ENCODE measurements at regions not wholly inside any gene's neighbourhood (a gene's known extent, or its start where the extent isn't known, plus 50 kb on each side); places are given as distances from the start of the nearest gene placed in this dataset.
"Not testable (repeated sequence)": the region's sequence is repeated elsewhere in the genome, so short reads cannot be mapped to it uniquely, and the experiment has no call there.

DNA sequence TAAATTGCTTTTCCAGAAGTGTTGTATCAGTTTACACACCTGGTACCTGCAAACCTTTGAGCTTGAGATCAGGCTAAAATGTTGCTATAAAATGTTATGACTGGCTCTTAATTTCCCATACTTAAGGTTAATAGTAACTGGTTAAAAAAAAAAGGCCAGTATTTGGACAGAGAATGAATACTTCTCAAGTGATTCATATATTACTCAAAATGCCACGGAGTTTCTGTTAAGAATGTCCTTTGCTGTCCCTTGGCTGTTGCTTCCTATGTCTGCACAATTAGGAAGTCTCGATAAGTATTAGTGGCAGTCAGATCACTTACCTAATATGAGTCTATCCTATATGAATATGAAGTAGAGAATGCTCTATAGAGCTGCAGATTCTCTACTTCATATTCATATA, 232.2 kb upstream of the IGFBP7 start:
- Histone ChIP-seq H3K36me3 (ENCODE audit: insufficient read depth, low read length) (no peaks in the 10 kb centered on the region), H3K9me2 (ENCODE audit: insufficient read depth, low read length) (no peaks in the 10 kb centered on the region), H3K4me2 (ENCODE audit: low read length) (no peak overlapping the region), H4K20me1 (ENCODE audit: insufficient read depth, low read length) (no peaks in the 10 kb centered on the region), H3K27ac (ENCODE audit: low read depth, low read length, poor library complexity, severe bottlenecking) (no peak overlapping the region), H3K9me3 (ENCODE audit: low read length) (no peaks in the 10 kb centered on the region), H2AFZ (ENCODE audit: low read length) (no peak overlapping the region), H3K79me2 (ENCODE audit: insufficient read depth, low read depth, low read length) (no peaks in the 10 kb centered on the region), H3K4me3 (ENCODE audit: low read depth, low read length, poor library complexity, severe bottlenecking) (no peak overlapping the region), H3K4me1 (ENCODE audit: insufficient read depth, low read length, poor library complexity, severe bottlenecking) (no peaks in the 10 kb centered on the region)
- ChIA-PET POLR2A (no interaction called here), CTCF (ENCODE audit: unreplicated experiment) (no interaction called here)
- no peak for DNase-seq (ENCODE audit: low spot score)
- intact Hi-C loops (cut with micrococcal nuclease; ENCODE audit: unreplicated experiment): no loop called here
- BruUV-seq (replicated peaks): no TSS peak
- TF ChIP-seq EZH2phosphoT487 (IDR thresholded peaks at IDR 0.05; ENCODE audit: borderline replicate concordance, low read depth, low read length) (no peak), CTCF (conservative IDR thresholded peaks at IDR 0.05; ENCODE audit: low read length) (no peak)

DNA sequence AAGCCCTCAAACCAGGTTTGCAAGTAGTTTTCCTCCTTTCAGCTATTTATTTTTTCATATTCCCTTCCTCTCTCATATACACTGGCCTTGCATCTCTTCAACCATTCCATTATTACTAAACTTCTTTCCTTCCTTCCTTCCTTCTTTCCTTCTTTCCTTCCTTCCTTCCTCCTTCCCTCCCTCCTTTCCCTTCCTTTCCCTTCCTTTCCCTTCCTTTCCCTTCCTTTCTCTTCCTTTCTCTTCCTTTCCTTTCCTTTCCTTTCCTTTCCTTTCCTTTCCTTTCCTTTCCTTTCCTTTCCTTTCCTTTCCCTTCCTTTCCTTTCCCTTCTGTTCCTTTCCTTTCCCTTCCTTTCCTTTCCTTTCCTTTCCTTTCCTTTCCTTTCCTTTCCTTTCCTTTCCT, 228.7 kb upstream of the IGFBP7 start:
- H2AFZ ChIP-seq (ENCODE audit: low read length); H3K79me2 ChIP-seq (ENCODE audit: insufficient read depth, low read depth, low read length); DNase-seq (ENCODE audit: low spot score); intact Hi-C loops (cut with micrococcal nuclease; ENCODE audit: unreplicated experiment); H3K9me2 ChIP-seq (ENCODE audit: insufficient read depth, low read length); H3K36me3 ChIP-seq (ENCODE audit: insufficient read depth, low read length); H4K20me1 ChIP-seq (ENCODE audit: insufficient read depth, low read length); H3K9me3 ChIP-seq (ENCODE audit: low read length); CTCF ChIA-PET (ENCODE audit: unreplicated experiment); H3K4me2 ChIP-seq (ENCODE audit: low read length); H3K4me1 ChIP-seq (ENCODE audit: insufficient read depth, low read length, poor library complexity, severe bottlenecking); POLR2A ChIA-PET; BruUV-seq (replicated peaks); H3K4me3 ChIP-seq (ENCODE audit: low read depth, low read length, poor library complexity, severe bottlenecking); H3K27ac ChIP-seq (ENCODE audit: low read depth, low read length, poor library complexity, severe bottlenecking): not testable (repeated sequence)

DNA sequence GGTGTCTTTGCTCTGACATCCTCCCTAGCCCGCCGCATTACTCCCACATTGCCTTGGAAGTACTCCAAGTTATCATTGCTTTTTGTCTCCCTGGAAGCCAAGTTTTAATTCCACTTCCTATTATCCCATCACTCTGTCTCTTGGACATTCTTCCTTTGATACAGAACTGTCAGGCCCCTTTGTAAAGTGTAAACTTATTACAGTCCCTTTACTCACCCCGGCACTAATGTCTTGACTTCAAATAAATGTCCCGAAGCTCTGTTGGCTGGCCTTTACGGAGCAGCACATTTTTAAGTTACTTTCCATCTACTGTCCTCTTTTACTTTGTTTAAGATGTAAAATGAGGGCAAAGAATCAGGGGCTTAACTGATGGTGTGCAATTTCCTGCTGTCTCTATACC, 223.5 kb upstream of the IGFBP7 start:
- no peak overlapping the region for H2AFZ ChIP-seq (ENCODE audit: low read length)
- DNase-seq (ENCODE audit: low spot score): no peak
- intact Hi-C loops (cut with micrococcal nuclease; ENCODE audit: unreplicated experiment): no loop called here
- no TSS peak for BruUV-seq (replicated peaks)
- H4K20me1 ChIP-seq (ENCODE audit: insufficient read depth, low read length): no peaks in the 10 kb centered on the region
- no peaks in the 10 kb centered on the region for H3K36me3 ChIP-seq (ENCODE audit: insufficient read depth, low read length)
- no peaks in the 10 kb centered on the region; the same call in 1 of the 2 replicates for H3K9me2 ChIP-seq (ENCODE audit: insufficient read depth, low read length)
- ChIA-PET CTCF (ENCODE audit: unreplicated experiment) (no interaction called here), POLR2A (no interaction called here)
- no peaks in the 10 kb centered on the region for H3K4me1 ChIP-seq (ENCODE audit: insufficient read depth, low read length, poor library complexity, severe bottlenecking)
- no peak overlapping the region for H3K4me2 ChIP-seq (ENCODE audit: low read length)
- no peaks in the 10 kb centered on the region for H3K79me2 ChIP-seq (ENCODE audit: insufficient read depth, low read depth, low read length)
- H3K4me3 ChIP-seq (ENCODE audit: low read depth, low read length, poor library complexity, severe bottlenecking): no peak overlapping the region
- TF ChIP-seq EZH2phosphoT487 (IDR thresholded peaks at IDR 0.05; ENCODE audit: borderline replicate concordance, low read depth, low read length) (no peak), CTCF (conservative IDR thresholded peaks at IDR 0.05; ENCODE audit: low read length) (no peak)
- H3K27ac ChIP-seq (ENCODE audit: low read depth, low read length, poor library complexity, severe bottlenecking): no peak overlapping the region
- H3K9me3 ChIP-seq (ENCODE audit: low read length): no peaks in the 10 kb centered on the region
